ENCODE measurements at regions not wholly inside any gene's neighbourhood (a gene's known extent, or its start where the extent isn't known, plus 50 kb on each side); places are given as distances from the start of the nearest gene placed in this dataset.

GRCh38 chr5:43873791-43874190 is 270.8 kb downstream of the NNT start:
- no peak for TF ChIP-seq CTCF (conservative IDR thresholded peaks at IDR 0.05)
- TF ChIP-seq EZH2 (IDR thresholded peaks at IDR 0.05; ENCODE audit: low read depth) = no peak

All from PC-9 (cell line).